ENCODE measurements at regions not wholly inside any gene's neighbourhood (a gene's known extent, or its start where the extent isn't known, plus 50 kb on each side); places are given as distances from the start of the nearest gene placed in this dataset.

DNA sequence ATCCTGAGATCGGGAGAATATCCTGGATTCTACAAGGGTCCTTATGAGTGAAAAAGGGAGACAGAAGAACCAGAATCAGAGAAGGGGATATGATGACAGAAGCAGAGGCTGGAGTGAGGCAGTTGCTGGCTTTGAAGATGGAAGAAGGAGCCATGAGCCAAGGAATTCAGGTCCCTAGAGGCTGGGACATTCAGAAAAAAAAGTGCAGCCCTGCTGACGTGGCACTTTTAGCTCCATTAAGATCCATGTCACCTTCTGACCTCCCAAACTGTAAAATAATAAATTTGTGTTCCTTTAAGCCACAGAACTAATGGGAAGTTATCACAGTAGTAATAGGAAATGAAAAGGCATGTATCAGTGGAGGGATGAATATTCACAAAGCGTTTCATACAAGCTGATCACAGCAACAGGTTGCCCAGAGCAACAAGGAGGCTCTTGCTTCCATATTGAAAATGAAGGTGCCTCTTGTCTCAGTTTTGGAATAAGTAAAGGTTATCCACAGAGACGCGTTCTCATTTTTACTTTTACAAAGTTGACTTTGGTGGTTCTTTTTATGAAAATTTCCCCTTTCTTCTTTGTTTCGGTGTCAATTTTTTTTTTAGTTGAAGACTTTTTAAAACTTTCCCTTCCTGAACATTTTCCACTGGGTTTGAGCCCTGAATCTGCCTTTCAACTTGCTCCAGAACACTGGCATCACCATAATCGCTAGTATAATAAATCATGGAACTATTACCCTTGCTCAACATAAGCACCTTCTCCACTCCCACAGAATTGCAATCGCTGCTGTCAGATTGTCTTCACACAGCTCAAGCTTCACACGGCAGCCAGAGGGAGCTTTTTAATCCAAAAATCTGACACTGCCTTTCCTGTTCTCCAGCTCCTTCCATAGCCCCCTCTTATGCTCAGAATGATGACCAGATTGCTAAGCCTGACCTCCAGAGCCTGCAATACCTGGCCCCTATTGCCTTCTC is 127.6 kb upstream of the RBPJ start (continued):
- TF ChIP-seq EGR1 (IDR thresholded peaks at IDR 0.05; ENCODE audit: borderline replicate concordance in 1 of 2, low read depth in 2 of 2, low read length in 2 of 2) (no peak), POLR2AphosphoS2 (IDR thresholded peaks at IDR 0.05; ENCODE audit: low read depth, low read length) (no peak), RBBP5 (conservative IDR thresholded peaks at IDR 0.05) (no peak), ATF2 (IDR thresholded peaks at IDR 0.05; ENCODE audit: low read length) (peak; percentile 77), IRF4 (IDR thresholded peaks at IDR 0.05; ENCODE audit: low read depth, low read length) (peak; percentile 77; the same call in 1 of the 2 replicates), POLR2AphosphoS5 (IDR thresholded peaks at IDR 0.05; ENCODE audit: low read length) (no peak), IKZF1 (conservative IDR thresholded peaks at IDR 0.05) (no peak), PAX5 (IDR thresholded peaks at IDR 0.05; ENCODE audit: borderline replicate concordance, low read depth, low read length) (peak; percentile 54; the same call in 1 of the 2 replicates), POU2F2 (IDR thresholded peaks at IDR 0.05; ENCODE audit: borderline replicate concordance, low read depth, low read length) (peak; percentile 78; the same call in 1 of the 3 replicates), WRNIP1 (IDR thresholded peaks at IDR 0.05; ENCODE audit: borderline replicate concordance, low read depth, low read length) (no peak), BCL3 (IDR thresholded peaks at IDR 0.05; ENCODE audit: borderline replicate concordance, insufficient read depth, low read depth, low read length, poor library complexity, severe bottlenecking) (peak; percentile 17), EP300 (IDR thresholded peaks at IDR 0.05; ENCODE audit: borderline replicate concordance in 1 of 2, control insufficient read depth in 1 of 2, low read depth in 2 of 2, low read length in 2 of 2) (peak in 1 of 2 experiments; percentile 73; a peak in 2 of 4 replicates), SMARCA5 (IDR thresholded peaks at IDR 0.05) (no peak), GATAD2B (conservative IDR thresholded peaks at IDR 0.05; ENCODE audit: low read depth) (no peak), NFYB (IDR thresholded peaks at IDR 0.05; ENCODE audit: insufficient read depth, low read depth, low read length) (no peak), CBFB (IDR thresholded peaks at IDR 0.05; ENCODE audit: low read depth) (no peak), YBX1 (IDR thresholded peaks at IDR 0.05) (no peak), SMC3 (IDR thresholded peaks at IDR 0.05; ENCODE audit: borderline replicate concordance, low read length) (no peak), STAT3 (IDR thresholded peaks at IDR 0.05; ENCODE audit: low read depth, low read length) (no peak), STAT1 (conservative IDR thresholded peaks at IDR 0.05) (no peak), NFIC (IDR thresholded peaks at IDR 0.05; ENCODE audit: low read depth, low read length) (peak; percentile 79)
- TF ChIP-seq, protein P1, sequence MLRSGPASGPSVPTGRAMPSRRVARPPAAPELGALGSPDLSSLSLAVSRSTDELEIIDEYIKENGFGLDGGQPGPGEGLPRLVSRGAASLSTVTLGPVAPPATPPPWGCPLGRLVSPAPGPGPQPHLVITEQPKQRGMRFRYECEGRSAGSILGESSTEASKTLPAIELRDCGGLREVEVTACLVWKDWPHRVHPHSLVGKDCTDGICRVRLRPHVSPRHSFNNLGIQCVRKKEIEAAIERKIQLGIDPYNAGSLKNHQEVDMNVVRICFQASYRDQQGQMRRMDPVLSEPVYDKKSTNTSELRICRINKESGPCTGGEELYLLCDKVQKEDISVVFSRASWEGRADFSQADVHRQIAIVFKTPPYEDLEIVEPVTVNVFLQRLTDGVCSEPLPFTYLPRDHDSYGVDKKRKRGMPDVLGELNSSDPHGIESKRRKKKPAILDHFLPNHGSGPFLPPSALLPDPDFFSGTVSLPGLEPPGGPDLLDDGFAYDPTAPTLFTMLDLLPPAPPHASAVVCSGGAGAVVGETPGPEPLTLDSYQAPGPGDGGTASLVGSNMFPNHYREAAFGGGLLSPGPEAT (IDR thresholded peaks at IDR 0.05; ENCODE audit: low read depth) = peak; percentile 72; the same call in 1 of the 2 replicates
- TF ChIP-seq, protein P2, sequence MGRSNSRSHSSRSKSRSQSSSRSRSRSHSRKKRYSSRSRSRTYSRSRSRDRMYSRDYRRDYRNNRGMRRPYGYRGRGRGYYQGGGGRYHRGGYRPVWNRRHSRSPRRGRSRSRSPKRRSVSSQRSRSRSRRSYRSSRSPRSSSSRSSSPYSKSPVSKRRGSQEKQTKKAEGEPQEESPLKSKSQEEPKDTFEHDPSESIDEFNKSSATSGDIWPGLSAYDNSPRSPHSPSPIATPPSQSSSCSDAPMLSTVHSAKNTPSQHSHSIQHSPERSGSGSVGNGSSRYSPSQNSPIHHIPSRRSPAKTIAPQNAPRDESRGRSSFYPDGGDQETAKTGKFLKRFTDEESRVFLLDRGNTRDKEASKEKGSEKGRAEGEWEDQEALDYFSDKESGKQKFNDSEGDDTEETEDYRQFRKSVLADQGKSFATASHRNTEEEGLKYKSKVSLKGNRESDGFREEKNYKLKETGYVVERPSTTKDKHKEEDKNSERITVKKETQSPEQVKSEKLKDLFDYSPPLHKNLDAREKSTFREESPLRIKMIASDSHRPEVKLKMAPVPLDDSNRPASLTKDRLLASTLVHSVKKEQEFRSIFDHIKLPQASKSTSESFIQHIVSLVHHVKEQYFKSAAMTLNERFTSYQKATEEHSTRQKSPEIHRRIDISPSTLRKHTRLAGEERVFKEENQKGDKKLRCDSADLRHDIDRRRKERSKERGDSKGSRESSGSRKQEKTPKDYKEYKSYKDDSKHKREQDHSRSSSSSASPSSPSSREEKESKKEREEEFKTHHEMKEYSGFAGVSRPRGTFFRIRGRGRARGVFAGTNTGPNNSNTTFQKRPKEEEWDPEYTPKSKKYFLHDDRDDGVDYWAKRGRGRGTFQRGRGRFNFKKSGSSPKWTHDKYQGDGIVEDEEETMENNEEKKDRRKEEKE (IDR thresholded peaks at IDR 0.05) = no peak
